SU-DHL-6 (cell line): ENCODE measurements at regions not wholly inside any gene's neighbourhood (a gene's known extent, or its start where the extent isn't known, plus 50 kb on each side); places are given as distances from the start of the nearest gene placed in this dataset.

ENCODE experiments used
- H2AFZ ChIP-seq: fragments of 200-600 bp; sonication (generic); 2 replicates; pipeline ENCODE4 v1.6.1; 2014; ENCODE audit warnings: low read depth, mild to moderate bottlenecking, moderate library complexity, mixed read lengths, antibody characterized with exemption, low read length; ENCODE audit not compliant: severe bottlenecking
- H3F3A ChIP-seq: fragments of 200-600 bp; shearing (Covaris generic); 2 replicates; pipeline ENCODE4 v1.6.0; 2016; ENCODE audit warnings: antibody characterized with exemption, mild to moderate bottlenecking; ENCODE audit not compliant: insufficient read depth
- H3K27ac ChIP-seq: fragments of 200-600 bp; sonication (generic); 2 replicates; pipeline ENCODE4 v1.5.1; 2016; ENCODE audit warnings: low read depth, mild to moderate bottlenecking, low read length, moderate library complexity, mixed read lengths
- H3K27me3 ChIP-seq: fragments of 200-600 bp; sonication (generic), shearing (Covaris generic); 2 replicates; pipeline ENCODE4 v1.6.0; 2014; ENCODE audit warnings: mild to moderate bottlenecking, low read length
- H3K36me3 ChIP-seq: fragments of 200-600 bp; sonication (generic); 2 replicates; pipeline ENCODE4 v1.6.1; 2014; ENCODE audit warnings: mild to moderate bottlenecking, low read length, mixed read lengths
- H3K4me2 ChIP-seq: fragments of 300-600, 200-600 bp; shearing (Covaris generic), sonication (generic); 2 replicates; pipeline ENCODE4 v1.6.0; 2014; ENCODE audit warnings: low read length, low read depth, mild to moderate bottlenecking; ENCODE audit not compliant: poor library complexity, severe bottlenecking
- H3K4me3 ChIP-seq: fragments of 200-600 bp; sonication (generic); 2 replicates; pipeline ENCODE4 v1.5.1; 2014; ENCODE audit warnings: antibody characterized with exemption, low read length, mild to moderate bottlenecking, mixed read lengths; ENCODE audit not compliant: insufficient read depth, poor library complexity, severe bottlenecking
- H3K79me2 ChIP-seq: fragments of 200-600 bp; sonication (generic); 2 replicates; pipeline ENCODE4 v1.6.1; 2014; ENCODE audit warnings: mild to moderate bottlenecking, low read length, moderate library complexity; ENCODE audit not compliant: insufficient read depth
- H3K9ac ChIP-seq: fragments of 200-600 bp; sonication (generic); 2 replicates; pipeline ENCODE4 v1.7.0; 2014; ENCODE audit warnings: mild to moderate bottlenecking, low read length
- H3K9me2 ChIP-seq: fragments of 200-600 bp; sonication (generic); replicated peaks from 2 replicates; pipeline ENCODE4 v1.6.1; 2014; ENCODE audit warnings: low read length; ENCODE audit not compliant: insufficient read depth
- H3K9me3 ChIP-seq: fragments of 200-600 bp; sonication (generic); 2 replicates; pipeline ENCODE4 v1.6.1; 2014; ENCODE audit warnings: low read length, mixed read lengths; ENCODE audit not compliant: insufficient read depth
- H4K20me1 ChIP-seq: fragments of 200-600 bp; sonication (generic); 2 replicates; pipeline ENCODE4 v1.6.1; 2014; ENCODE audit warnings: low read depth, mild to moderate bottlenecking, antibody characterized with exemption, low read length, moderate library complexity, mixed read lengths
- CTCF ChIP-seq: fragments of 200-600 bp; sonication (generic); IDR thresholded peaks from one replicate; pipeline ENCODE4 v1.5.1; 2017; ENCODE audit warnings: antibody characterized with exemption, mild to moderate bottlenecking, low read length, moderate library complexity; ENCODE audit not compliant: insufficient read depth, poor library complexity, severe bottlenecking
- EZH2phosphoT487 ChIP-seq: fragments of 200-600 bp; sonication (generic), shearing (Covaris generic); conservative IDR thresholded peaks from 2 replicates; pipeline ENCODE4 v1.6.1; 2018; ENCODE audit warnings: mild to moderate bottlenecking, antibody characterized with exemption, low read length, moderate library complexity, mixed read lengths

DNA sequence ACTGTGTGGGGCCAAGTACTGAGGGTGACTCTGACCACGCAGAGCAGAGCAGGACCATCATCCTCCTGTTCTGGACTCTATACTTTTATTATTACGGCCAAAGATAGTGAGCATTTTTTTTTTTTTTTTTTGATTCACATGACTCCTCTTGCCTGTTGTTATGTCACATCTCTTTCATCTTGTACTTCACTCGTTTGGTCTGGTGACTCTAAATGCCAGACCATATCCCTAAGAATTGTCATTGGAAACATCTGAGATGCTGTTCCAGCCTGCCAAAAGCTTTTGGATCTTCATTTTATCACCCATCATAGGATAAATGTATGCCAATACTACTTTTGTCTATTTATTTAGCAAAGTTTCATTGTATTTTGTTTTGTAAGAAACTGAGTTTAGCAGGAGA is 168.2 kb upstream of the RAI14 start:
- Histone ChIP-seq H3K36me3 (no peaks in the 10 kb centered on the region), H3K9me2 (no peaks in the 10 kb centered on the region), H2AFZ (no peak overlapping the region), H3K27ac (no peak overlapping the region), H3K4me2 (no peak overlapping the region), H3K27me3 (no peaks in the 10 kb centered on the region), H3K79me2 (no peaks in the 10 kb centered on the region), H4K20me1 (no peaks in the 10 kb centered on the region), H3K4me3 (no peak overlapping the region), H3F3A (no peaks in the 10 kb centered on the region), H3K9me3 (no peaks in the 10 kb centered on the region), H3K9ac (no peak overlapping the region)
- TF ChIP-seq CTCF (no peak), EZH2phosphoT487 (no peak)

GRCh38 chr5:34488984-34489383 is 167.1 kb upstream of the RAI14 start:
- Histone ChIP-seq H3K9me3 (no peaks in the 10 kb centered on the region), H3K4me2 (no peak overlapping the region), H3K9me2 (no peaks in the 10 kb centered on the region), H3K4me3 (no peak overlapping the region), H3F3A (no peaks in the 10 kb centered on the region), H3K27me3 (no peaks in the 10 kb centered on the region), H4K20me1 (no peaks in the 10 kb centered on the region), H3K36me3 (no peaks in the 10 kb centered on the region), H3K79me2 (no peaks in the 10 kb centered on the region), H2AFZ (no peak overlapping the region), H3K27ac (no peak overlapping the region), H3K9ac (no peak overlapping the region)
- TF ChIP-seq EZH2phosphoT487 = no peak

DNA sequence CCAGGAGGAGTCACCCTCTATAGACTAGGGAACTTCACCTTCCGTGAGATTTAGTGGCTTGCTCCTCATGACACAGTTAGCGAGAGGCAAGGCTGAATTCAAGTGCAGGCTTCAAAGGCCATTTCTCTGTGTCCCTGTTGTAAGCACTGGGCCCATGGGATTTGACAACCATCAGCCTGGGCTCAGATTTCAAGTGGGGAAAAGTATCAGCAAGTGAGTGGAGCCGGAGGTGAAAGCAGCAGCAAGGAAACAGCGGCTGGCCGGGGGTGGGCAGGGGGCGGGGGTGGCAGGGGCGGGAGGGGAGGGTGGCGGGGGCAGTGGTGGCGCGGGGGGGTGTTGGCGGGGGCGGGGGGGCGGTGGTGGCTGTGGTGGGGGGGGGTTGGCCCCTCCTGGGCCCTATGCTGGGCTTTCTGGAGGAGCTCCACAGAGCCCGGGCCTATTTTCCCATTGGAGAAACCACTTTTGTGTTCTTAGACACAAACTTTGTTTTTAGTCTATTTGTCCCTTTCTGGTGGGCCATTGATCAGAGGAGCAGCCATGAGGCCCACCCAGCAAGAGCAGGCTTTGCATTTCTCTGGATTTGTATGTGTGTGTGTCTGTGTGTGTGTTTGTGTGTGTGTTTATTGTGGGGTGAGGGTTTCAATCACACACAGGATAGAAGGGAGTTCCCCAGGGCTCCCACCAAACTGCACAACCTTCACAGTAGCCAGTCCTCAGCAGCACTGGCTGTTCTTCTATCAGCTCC is 165.4 kb upstream of the RAI14 start:
- Histone ChIP-seq H3K27me3 (no peaks in the 10 kb centered on the region), H3K9me3 (no peaks in the 10 kb centered on the region), H3K9ac (no peak overlapping the region), H4K20me1 (no peaks in the 10 kb centered on the region), H3K36me3 (no peaks in the 10 kb centered on the region), H2AFZ (no peak overlapping the region), H3K4me3 (no peak overlapping the region), H3K4me2 (no peak overlapping the region), H3F3A (no peaks in the 10 kb centered on the region), H3K9me2 (no peaks in the 10 kb centered on the region), H3K79me2 (no peaks in the 10 kb centered on the region), H3K27ac (no peak overlapping the region)
- TF ChIP-seq CTCF (no peak), EZH2phosphoT487 (no peak)

DNA sequence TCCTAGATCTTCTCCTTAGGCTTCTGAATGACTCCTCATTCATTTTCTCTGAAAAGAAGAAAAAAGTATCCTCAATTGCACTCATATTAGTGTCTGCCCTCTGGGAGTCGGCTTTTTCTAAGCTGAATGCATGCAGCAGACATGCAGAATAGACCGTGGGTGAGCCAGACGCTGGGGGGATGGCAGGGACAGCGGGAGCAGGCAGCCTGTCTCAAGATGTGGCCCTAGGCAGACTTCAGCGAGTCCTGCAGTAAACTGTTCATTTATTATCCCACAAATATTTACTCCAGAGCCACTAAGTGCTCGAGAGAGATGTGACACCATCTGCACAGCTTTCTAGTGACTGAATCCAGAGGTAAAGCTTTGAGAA is 164.9 kb upstream of the RAI14 start:
- no peak overlapping the region for H3K4me2 ChIP-seq
- no peak overlapping the region for H3K9ac ChIP-seq
- H4K20me1 ChIP-seq = no peaks in the 10 kb centered on the region
- no peaks in the 10 kb centered on the region for H3F3A ChIP-seq
- H3K27ac ChIP-seq = no peak overlapping the region
- no peak overlapping the region for H2AFZ ChIP-seq
- no peaks in the 10 kb centered on the region for H3K79me2 ChIP-seq
- H3K36me3 ChIP-seq = no peaks in the 10 kb centered on the region
- H3K9me2 ChIP-seq = no peaks in the 10 kb centered on the region
- H3K9me3 ChIP-seq = no peaks in the 10 kb centered on the region
- TF ChIP-seq EZH2phosphoT487 (no peak), CTCF (no peak)
- no peaks in the 10 kb centered on the region for H3K27me3 ChIP-seq
- no peak overlapping the region for H3K4me3 ChIP-seq
